ENCODE measurements at regions not wholly inside any gene's neighbourhood (a gene's known extent, or its start where the extent isn't known, plus 50 kb on each side); places are given as distances from the start of the nearest gene placed in this dataset.
A peak's percentile ranks its signal among the peaks of the same experiment; 100 is the strongest.

- TF ChIP-seq YY1 (IDR thresholded peaks at IDR 0.05; ENCODE audit: low read depth): no peak
- TF ChIP-seq ZBTB7A (IDR thresholded peaks at IDR 0.05; ENCODE audit: low read depth): no peak
- no peak for TF ChIP-seq CREB1 (IDR thresholded peaks at IDR 0.05; ENCODE audit: low read depth)
Measured at GRCh38 chr1:70827030-70827429, 220.6 kb downstream of the PTGER3 start.

GRCh38 chr1:70828177-70828576 is 219.4 kb downstream of the PTGER3 start:
- TF ChIP-seq CREB1 (IDR thresholded peaks at IDR 0.05; ENCODE audit: low read depth): no peak
- TF ChIP-seq RAD21 (IDR thresholded peaks at IDR 0.05; ENCODE audit: low read depth): no peak
- TF ChIP-seq CEBPB (IDR thresholded peaks at IDR 0.05): no peak
- no peak for TF ChIP-seq TEAD4 (IDR thresholded peaks at IDR 0.05)
- no peak for TF ChIP-seq ZBTB7A (IDR thresholded peaks at IDR 0.05; ENCODE audit: low read depth)
- TF ChIP-seq TCF12 (IDR thresholded peaks at IDR 0.05; ENCODE audit: low read depth): no peak
- TF ChIP-seq REST (IDR thresholded peaks at IDR 0.05; ENCODE audit: low read depth): no peak
- no peak for TF ChIP-seq MAX (IDR thresholded peaks at IDR 0.05)
- TF ChIP-seq TAF1 (IDR thresholded peaks at IDR 0.05; ENCODE audit: low read depth): no peak
- TF ChIP-seq FOXM1 (IDR thresholded peaks at IDR 0.05; ENCODE audit: borderline replicate concordance, low read depth): no peak
- no peak for TF ChIP-seq NFIC (IDR thresholded peaks at IDR 0.05)
- no peak for TF ChIP-seq EP300 (IDR thresholded peaks at IDR 0.05; ENCODE audit: borderline replicate concordance)

GRCh38 chr1:70836456-70836855 is 211.2 kb downstream of the PTGER3 start:
- TF ChIP-seq USF1 (IDR thresholded peaks at IDR 0.05) (no peak), NFIC (IDR thresholded peaks at IDR 0.05) (no peak), MAX (IDR thresholded peaks at IDR 0.05) (no peak), TCF12 (IDR thresholded peaks at IDR 0.05; ENCODE audit: low read depth) (no peak), TAF1 (IDR thresholded peaks at IDR 0.05; ENCODE audit: low read depth) (no peak), EGR1 (IDR thresholded peaks at IDR 0.05) (no peak), TEAD4 (IDR thresholded peaks at IDR 0.05) (no peak), YY1 (IDR thresholded peaks at IDR 0.05; ENCODE audit: low read depth) (no peak), RAD21 (IDR thresholded peaks at IDR 0.05; ENCODE audit: low read depth) (no peak), EP300 (IDR thresholded peaks at IDR 0.05; ENCODE audit: borderline replicate concordance) (no peak), CEBPB (IDR thresholded peaks at IDR 0.05) (no peak), ZBTB7A (IDR thresholded peaks at IDR 0.05; ENCODE audit: low read depth) (no peak), REST (IDR thresholded peaks at IDR 0.05; ENCODE audit: low read depth) (no peak), FOXM1 (IDR thresholded peaks at IDR 0.05; ENCODE audit: borderline replicate concordance, low read depth) (no peak), CREB1 (IDR thresholded peaks at IDR 0.05; ENCODE audit: low read depth) (no peak)

GRCh38 chr1:70840260-70840953 is 207.2 kb downstream of the PTGER3 start:
- TF ChIP-seq TCF12 (IDR thresholded peaks at IDR 0.05; ENCODE audit: low read depth) (no peak), TEAD4 (IDR thresholded peaks at IDR 0.05) (0 out of 2 replicates have a peak, but pooled peaks have one; percentile 49)

- TF ChIP-seq TEAD4 (IDR thresholded peaks at IDR 0.05) (no peak), REST (IDR thresholded peaks at IDR 0.05; ENCODE audit: low read depth) (no peak), MAX (IDR thresholded peaks at IDR 0.05) (no peak), ZBTB7A (IDR thresholded peaks at IDR 0.05; ENCODE audit: low read depth) (no peak), RAD21 (IDR thresholded peaks at IDR 0.05; ENCODE audit: low read depth) (no peak), YY1 (IDR thresholded peaks at IDR 0.05; ENCODE audit: low read depth) (no peak), EP300 (IDR thresholded peaks at IDR 0.05; ENCODE audit: borderline replicate concordance) (no peak), TCF12 (IDR thresholded peaks at IDR 0.05; ENCODE audit: low read depth) (no peak), USF1 (IDR thresholded peaks at IDR 0.05) (no peak), FOXM1 (IDR thresholded peaks at IDR 0.05; ENCODE audit: borderline replicate concordance, low read depth) (no peak), TAF1 (IDR thresholded peaks at IDR 0.05; ENCODE audit: low read depth) (no peak), EGR1 (IDR thresholded peaks at IDR 0.05) (no peak), CREB1 (IDR thresholded peaks at IDR 0.05; ENCODE audit: low read depth) (no peak), CEBPB (IDR thresholded peaks at IDR 0.05) (no peak), NFIC (IDR thresholded peaks at IDR 0.05) (no peak)
Measured at GRCh38 chr1:70842562-70842961, 205.1 kb downstream of the PTGER3 start.
